Neural crest cell (in vitro differentiated cells): ENCODE measurements at regions not wholly inside any gene's neighbourhood (a gene's known extent, or its start where the extent isn't known, plus 50 kb on each side); places are given as distances from the start of the nearest gene placed in this dataset.

Experiments
- DNase-seq: peaks from one replicate; pipeline ENCODE4 v3.0.0; 2021; ENCODE audit warnings: low read depth, mixed read lengths, low spot score
- H3K27ac Mint-ChIP-seq: one replicate; pipeline ENCODE4 v1.8.0; 2021; ENCODE audit warnings: mild to moderate bottlenecking, mixed read lengths; ENCODE audit not compliant: unreplicated experiment
- H3K27me3 Mint-ChIP-seq: 2 replicates; pipeline ENCODE4 v1.8.0; 2021; ENCODE audit warnings: low read depth, mild to moderate bottlenecking, mixed read lengths
- H3K36me3 Mint-ChIP-seq: 2 replicates; pipeline ENCODE4 v1.8.0; 2021; ENCODE audit warnings: low read depth, mild to moderate bottlenecking, mixed read lengths
- H3K4me1 Mint-ChIP-seq: 2 replicates; pipeline ENCODE4 v1.8.0; 2021; ENCODE audit warnings: mixed read lengths
- H3K4me3 Mint-ChIP-seq: one replicate; pipeline ENCODE4 v1.8.0; 2021; ENCODE audit warnings: mild to moderate bottlenecking, mixed read lengths
- H3K9me3 Mint-ChIP-seq: 2 replicates; pipeline ENCODE4 v1.8.0; 2021; ENCODE audit warnings: mixed read lengths
- CTCF ChIP-seq: fragments of 200-600 bp; sonication (generic); conservative IDR thresholded peaks from 2 replicates; pipeline ENCODE4 v1.5.0; 2021; ENCODE audit warnings: antibody characterized with exemption, mild to moderate bottlenecking

DNA sequence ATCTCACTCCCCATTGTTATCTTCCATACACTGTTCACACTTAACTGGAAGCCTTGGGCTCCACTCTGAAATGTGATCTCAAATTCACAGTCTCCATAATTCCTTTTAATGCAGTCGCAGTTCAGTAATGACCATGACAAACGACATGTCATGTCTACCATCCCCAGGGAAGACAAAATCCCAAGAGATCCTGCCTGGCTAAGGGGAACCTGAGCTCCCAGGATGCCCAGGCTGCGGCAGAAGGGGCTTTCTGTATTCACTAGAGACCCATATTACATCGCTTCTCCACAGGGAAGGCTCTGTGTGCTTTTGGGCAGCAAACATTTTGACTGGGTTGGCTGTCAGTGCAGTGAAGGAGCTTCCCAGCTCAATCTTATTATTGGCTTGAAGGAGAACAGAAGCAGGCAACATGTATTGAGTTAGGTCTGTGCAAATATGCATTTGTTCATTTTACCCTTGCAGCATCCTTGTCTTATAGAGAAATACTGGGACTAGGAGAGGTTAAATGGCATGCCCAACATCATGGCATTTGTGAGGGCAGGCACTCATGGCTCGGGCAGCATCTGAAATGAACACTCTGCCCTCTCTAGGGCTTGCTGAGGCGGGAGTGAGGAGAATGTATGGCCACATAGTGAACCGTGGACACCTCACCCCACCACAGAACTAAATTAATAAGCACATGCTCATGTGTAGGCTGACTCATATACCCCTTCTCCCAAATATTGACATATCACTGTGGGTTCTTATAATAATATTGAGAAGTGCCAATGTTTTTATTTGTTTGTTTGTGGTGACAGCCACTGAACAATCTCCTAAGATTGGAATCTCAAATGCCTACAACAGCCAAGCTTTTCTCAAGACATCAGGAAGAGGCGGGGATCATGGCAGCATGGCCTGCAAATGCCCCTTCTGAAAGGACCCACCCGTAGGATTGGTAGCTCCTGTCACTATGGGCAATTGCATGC is 141.6 kb upstream of the FOXB1 start:
- no peaks in the 10 kb centered on the region for H3K36me3 Mint-ChIP-seq
- H3K9me3 Mint-ChIP-seq: no peaks in the 10 kb centered on the region
- no peak overlapping the region for H3K4me3 Mint-ChIP-seq
- H3K27ac Mint-ChIP-seq: no peak overlapping the region
- H3K4me1 Mint-ChIP-seq: peaks cover 5% of the 10 kb centered on the region
- no peak for TF ChIP-seq CTCF
- no peaks in the 10 kb centered on the region for H3K27me3 Mint-ChIP-seq
- no peak for DNase-seq

DNA sequence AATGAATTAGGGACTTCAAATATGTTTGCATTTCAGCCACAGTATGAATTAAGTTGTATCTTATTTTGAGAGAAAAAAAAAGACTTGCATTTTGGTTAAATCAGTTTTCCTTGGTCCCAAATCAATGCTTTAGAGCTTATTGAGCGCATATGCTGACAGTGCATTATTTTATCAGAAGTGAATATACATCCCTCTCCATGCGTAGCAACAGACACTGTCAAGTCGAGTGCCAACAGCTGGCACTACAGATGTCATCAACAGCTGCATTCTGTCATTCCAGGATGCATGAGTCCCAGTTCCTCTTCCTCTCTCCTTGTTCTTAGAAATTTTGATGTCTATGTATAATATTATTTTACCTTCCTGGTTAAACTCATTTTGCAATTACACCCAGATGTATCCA is 156.1 kb upstream of the FOXB1 start:
- DNase-seq: no peak
- Mint-ChIP-seq H3K27me3 (no peaks in the 10 kb centered on the region), H3K4me3 (no peak overlapping the region), H3K36me3 (no peaks in the 10 kb centered on the region), H3K27ac (no peak overlapping the region), H3K9me3 (no peaks in the 10 kb centered on the region), H3K4me1 (no peaks in the 10 kb centered on the region)
- no peak for TF ChIP-seq CTCF

DNA sequence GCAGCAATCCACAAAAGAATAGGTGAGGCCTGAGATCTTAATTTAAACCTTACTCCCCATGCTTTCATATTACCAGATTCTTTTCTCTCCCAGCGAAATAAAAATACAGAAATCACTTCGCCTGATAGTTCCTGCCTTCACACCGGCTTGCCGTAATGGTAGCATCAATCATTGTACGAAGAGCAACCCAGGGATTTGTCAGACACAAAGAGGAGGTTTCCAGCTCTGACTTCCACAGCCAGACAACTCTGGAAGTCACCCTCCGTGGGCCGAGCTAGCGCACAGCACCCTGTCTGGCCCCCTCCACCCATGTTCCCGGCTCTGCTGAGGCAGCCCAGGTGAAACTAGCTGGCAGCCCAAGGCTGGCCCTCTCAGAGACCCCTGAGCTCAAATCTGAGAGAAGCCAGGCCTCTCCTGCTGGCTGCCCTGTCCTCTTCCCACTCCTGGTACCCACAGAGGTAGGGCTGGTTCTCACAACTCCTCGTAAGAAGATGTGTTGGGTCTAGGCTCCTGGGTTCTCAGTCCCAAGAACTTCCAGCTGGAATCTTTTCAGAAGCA is 156.9 kb upstream of the BNIP2 start:
- Mint-ChIP-seq H3K27me3 (no peaks in the 10 kb centered on the region), H3K4me3 (no peak overlapping the region), H3K27ac (no peak overlapping the region)

GRCh38 chr15:59843609-59844008 is 154.5 kb upstream of the BNIP2 start:
- Mint-ChIP-seq H3K27ac (no peak overlapping the region), H3K36me3 (no peaks in the 10 kb centered on the region), H3K27me3 (no peaks in the 10 kb centered on the region), H3K4me1 (peaks cover 5% of the 10 kb centered on the region), H3K9me3 (no peaks in the 10 kb centered on the region), H3K4me3 (no peak overlapping the region)
- no peak for DNase-seq
- no peak for TF ChIP-seq CTCF

More for the DNA sequence above, 156.9 kb upstream of the BNIP2 start:
- Mint-ChIP-seq H3K4me1 (no peaks in the 10 kb centered on the region), H3K9me3 (no peaks in the 10 kb centered on the region), H3K36me3 (no peaks in the 10 kb centered on the region)
- no peak for TF ChIP-seq CTCF
- DNase-seq: no peak

DNA sequence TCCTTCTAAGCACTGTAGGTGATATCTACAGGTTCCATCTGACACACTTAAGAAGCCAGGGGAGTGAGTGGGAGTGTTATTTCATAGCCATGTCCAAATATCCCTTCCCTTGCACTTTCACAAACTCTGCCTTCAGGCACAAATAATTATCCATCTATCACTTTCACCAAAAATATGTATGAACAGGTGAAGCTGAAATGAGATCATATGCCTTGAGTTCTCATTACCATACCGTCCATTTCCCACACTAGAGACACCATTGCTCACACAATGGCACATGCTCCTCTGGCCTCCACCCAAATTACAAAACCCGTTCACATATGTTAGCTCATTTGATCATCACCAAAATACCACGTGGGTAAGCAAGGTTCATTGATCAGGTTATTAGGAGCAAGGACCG is 151.9 kb upstream of the BNIP2 start:
- DNase-seq: no peak
- H3K36me3 Mint-ChIP-seq: no peaks in the 10 kb centered on the region
- peaks cover 10% of the 10 kb centered on the region for H3K4me1 Mint-ChIP-seq
- no peaks in the 10 kb centered on the region for H3K27me3 Mint-ChIP-seq
- TF ChIP-seq CTCF: no peak
- H3K4me3 Mint-ChIP-seq: no peak overlapping the region
- H3K9me3 Mint-ChIP-seq: no peaks in the 10 kb centered on the region
- H3K27ac Mint-ChIP-seq: no peak overlapping the region
